ENCODE measurements at regions not wholly inside any gene's neighbourhood (a gene's known extent, or its start where the extent isn't known, plus 50 kb on each side); places are given as distances from the start of the nearest gene placed in this dataset.
A peak's percentile ranks its signal among the peaks of the same experiment; 100 is the strongest.
"Not testable (repeated sequence)": the region's sequence is repeated elsewhere in the genome, so short reads cannot be mapped to it uniquely, and the experiment has no call there.

DNA sequence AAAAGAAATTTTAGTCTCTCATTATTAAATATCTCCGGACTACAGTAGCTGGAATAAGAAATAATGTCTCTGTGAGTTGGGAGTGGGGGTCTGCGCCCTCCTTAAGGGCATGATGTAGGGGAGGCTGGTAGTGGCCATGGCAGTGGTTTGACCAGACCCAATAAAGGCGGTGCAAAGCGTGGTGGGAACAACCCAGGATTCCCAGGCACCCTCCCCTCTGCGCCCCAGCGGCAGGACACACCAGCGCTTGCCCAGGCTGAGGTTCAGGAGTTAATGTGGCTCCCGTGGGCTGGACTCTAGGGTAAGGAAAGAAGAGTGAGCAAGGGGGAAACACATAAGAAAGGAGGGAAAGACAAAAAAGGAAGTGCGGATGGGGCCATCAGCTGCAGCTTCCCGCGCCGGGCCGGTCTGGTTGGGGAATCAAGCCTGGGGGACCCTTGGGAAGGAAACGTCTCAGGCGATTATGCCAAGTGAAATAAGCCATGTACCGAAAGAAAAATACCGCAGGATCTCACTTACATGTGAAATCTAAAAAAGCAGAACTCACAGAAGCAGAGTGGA is 157.5 kb upstream of the SMIM31 start:
- no peak for DNase-seq (ENCODE audit: low read depth)

DNA sequence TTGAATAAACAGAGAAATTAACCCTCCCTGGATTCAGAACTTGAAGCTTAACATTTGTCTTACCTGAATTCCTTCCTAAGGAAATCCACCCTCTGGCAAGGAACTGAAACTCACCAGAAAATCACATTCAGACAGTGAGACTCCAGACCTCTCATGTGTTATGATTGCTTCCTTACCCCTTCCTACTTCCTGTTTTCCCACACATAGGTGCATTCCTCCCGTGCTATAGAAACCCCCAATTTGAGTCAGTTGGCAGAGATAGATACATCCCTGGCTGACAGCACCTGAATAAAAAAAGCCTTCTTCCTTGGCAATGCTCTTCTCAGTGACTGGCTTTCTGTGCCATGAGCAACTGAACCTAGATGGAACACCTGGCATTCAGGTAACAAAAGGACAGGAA is 157.0 kb upstream of the SMIM31 start:
- DNase-seq (ENCODE audit: low read depth), result no peak

GRCh38 chr4:164601653-164602052 is 152.3 kb upstream of the SMIM31 start:
- DNase-seq (ENCODE audit: low read depth), result no peak

- not testable (repeated sequence) for DNase-seq (ENCODE audit: low read depth)
Observed at GRCh38 chr4:164605791-164606190, 148.1 kb upstream of the SMIM31 start.

DNA sequence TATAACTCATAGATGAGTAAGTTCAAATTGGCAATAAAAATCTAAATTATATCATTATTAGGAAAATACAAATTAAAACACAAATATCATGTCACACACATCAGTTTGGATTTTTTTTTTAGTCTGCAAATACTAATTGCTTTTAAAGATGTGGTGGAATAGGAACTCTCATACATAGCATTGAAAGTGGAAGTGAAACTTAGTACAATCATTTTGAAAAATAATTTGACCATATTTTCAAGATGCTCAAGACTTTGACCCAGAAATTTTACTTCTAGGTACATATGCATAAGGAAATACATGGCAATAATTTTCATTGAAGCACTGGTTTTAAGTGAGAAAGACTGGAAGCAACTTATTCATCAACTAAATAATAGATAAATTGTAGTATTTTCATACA is 147.5 kb upstream of the SMIM31 start:
- no peak for DNase-seq (ENCODE audit: low read depth)

- DNase-seq (ENCODE audit: low read depth), result no peak
Observed at GRCh38 chr4:164613256-164613655, 140.7 kb upstream of the SMIM31 start.

GRCh38 chr4:164613792-164614191 is 140.1 kb upstream of the SMIM31 start:
- no peak for DNase-seq (ENCODE audit: low read depth)

GRCh38 chr4:164614329-164614728 is 139.6 kb upstream of the SMIM31 start:
- DNase-seq (ENCODE audit: low read depth), result no peak

GRCh38 chr4:164614999-164615398 is 138.9 kb upstream of the SMIM31 start:
- no peak for DNase-seq (ENCODE audit: low read depth)

GRCh38 chr4:164615964-164616363 is 138.0 kb upstream of the SMIM31 start:
- DNase-seq (ENCODE audit: low read depth), result no peak

DNA sequence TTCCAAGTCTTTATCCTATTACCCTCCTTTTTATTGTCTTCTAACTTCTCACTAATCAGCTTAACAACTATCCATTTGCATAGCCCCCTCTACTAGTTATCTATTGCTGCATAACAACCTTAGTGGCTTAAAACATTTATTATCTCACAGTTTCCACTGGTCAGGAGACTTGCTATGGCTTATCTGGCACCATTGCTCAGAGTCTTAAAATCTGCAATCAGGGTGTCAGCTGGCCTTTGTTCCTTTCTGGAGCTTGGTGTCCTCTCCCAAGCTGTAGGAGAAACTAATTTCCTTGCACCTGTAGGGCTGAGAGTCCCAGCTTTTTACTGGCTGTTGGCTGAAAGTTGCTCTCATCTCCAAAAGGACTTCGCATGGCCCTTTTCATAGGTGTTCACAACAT is 137.0 kb upstream of the SMIM31 start:
- DNase-seq (ENCODE audit: low read depth), result no peak

GRCh38 chr4:164617426-164617825 is 136.5 kb upstream of the SMIM31 start:
- DNase-seq (ENCODE audit: low read depth), result no peak

DNA sequence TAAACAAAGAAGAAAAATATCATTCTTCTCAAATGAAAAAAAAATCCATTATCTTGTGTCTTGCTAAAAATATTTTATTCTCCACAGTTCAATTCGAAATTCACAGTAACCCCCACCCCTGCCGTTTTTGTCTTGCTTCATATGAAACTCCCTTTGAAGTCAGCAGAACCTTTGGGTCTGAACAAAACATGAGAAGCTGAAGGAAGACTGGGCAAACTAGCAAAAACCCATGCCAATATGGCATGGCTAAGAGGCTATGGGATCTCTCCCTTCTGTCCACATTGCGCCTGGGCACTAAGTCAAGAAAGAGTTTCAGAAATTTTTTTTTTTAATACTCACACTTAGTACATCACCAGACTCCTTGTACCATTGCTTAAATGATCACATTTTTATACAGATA is 136.0 kb upstream of the SMIM31 start:
- no peak for DNase-seq (ENCODE audit: low read depth)

DNA sequence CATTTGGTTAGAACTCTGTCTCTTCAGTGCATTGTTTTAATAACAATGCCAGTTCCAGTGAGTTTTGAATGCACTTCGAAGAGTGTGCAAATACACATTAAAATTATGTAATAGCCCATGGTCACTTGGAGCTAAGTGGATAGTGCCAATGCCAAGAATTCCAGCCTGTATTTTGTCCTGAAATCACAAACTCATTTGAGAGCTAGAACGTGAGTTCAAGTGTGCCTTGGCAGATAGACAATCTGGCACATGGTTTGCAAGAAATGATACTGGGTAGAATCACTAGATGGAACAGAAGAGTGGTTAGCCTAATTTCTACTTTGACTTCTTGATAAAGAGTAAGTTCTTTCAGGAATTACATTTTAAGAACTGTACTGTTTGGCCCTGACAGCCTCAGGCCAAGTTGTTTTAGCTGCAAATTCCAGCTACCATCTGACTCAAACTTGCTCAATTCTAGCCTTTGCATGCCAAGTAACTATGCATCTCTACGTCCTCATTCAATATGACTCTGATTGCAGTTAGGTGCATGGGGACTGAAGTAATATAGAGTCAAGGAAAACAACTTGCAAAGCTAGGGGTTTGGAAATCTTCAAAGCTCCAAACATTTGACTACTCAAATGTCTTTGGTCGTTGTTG is 131.9 kb upstream of the SMIM31 start:
- no peak for DNase-seq (ENCODE audit: low read depth)

- DNase-seq (ENCODE audit: low read depth), result no peak
Observed at GRCh38 chr4:164623099-164623498, 130.8 kb upstream of the SMIM31 start.

- no peak for DNase-seq (ENCODE audit: low read depth)
Observed at GRCh38 chr4:164639001-164639400, 114.9 kb upstream of the SMIM31 start.

- peak; percentile 18 for DNase-seq (ENCODE audit: low read depth)
Observed at GRCh38 chr4:164648151-164648848, 105.6 kb upstream of the SMIM31 start.

DNA sequence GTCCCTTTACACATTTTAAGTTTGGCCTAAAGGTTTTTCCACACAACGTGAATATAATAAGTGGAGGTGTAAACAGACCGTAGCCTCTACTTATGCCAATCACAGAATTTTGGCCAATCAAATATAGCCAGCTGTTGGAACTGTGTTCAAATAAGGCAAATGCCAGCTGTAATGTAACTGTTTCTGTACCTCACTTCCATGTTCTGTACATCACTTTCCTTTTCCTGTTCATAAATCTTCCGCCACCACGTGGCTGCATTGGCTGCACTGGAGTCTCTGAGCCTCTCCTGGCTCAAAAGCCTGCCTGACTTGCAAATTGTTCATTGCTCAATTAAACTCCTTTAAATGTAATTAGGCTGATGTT is 105.1 kb upstream of the SMIM31 start:
- no peak for DNase-seq (ENCODE audit: low read depth)

GRCh38 chr4:164659765-164660164 is 94.2 kb upstream of the SMIM31 start:
- DNase-seq (ENCODE audit: low read depth), result no peak

DNA sequence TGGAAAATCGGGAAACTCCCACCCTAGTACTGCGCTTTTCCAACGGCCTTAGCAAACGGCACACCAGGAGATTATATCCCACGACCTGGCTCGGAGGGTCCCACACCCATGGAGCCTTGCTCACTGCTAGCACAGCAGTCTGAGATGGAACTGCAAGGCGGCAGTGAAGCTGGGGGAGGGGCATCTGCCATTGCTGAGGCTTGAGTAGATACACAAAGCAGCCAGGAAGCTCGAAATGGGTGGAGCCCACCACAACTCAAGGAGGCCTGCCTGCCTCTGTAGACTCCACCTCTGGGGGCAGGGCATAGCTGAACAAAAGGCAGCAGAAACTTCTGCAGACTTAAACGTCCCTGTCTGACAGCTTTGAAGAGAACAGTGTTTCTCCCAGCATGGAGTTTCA is 77.8 kb upstream of the SMIM31 start:
- not testable (repeated sequence) for DNase-seq (ENCODE audit: low read depth)

GRCh38 chr4:164683040-164683439 is 70.9 kb upstream of the SMIM31 start:
- no peak for DNase-seq (ENCODE audit: low read depth)

DNA sequence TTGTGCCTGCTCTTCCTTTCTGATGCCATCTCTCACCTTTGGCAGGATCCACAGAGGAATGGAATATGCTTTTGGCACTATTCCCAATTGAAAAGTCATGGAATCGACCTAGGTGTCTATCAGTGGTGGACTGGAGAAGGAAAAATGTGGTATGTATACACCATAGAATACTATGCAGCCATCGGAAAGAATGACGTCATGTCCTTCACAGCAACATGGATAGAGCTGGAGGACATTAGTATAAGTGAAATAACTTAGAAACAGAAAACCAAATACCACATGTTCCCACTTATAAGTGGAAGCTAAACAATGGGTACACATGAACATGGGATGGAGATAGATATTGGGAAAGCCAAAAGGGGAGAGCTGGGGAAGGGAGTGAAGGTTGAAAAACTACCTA is 58.3 kb upstream of the SMIM31 start:
- no peak for DNase-seq (ENCODE audit: low read depth)

- DNase-seq (ENCODE audit: low read depth), result peak; percentile 3
Observed at GRCh38 chr4:164700471-164700870, 53.5 kb upstream of the SMIM31 start.

- no peak for DNase-seq (ENCODE audit: low read depth)
Observed at GRCh38 chr4:164701665-164702064, 52.3 kb upstream of the SMIM31 start.
